GM21619 (cell line): ENCODE measurements at regions not wholly inside any gene's neighbourhood (a gene's known extent, or its start where the extent isn't known, plus 50 kb on each side); places are given as distances from the start of the nearest gene placed in this dataset.
"Not testable (repeated sequence)": the region's sequence is repeated elsewhere in the genome, so short reads cannot be mapped to it uniquely, and the experiment has no call there.

Experiments
- ATAC-seq: cut with Tn5 transposase; IDR thresholded peaks from one replicate; pipeline ENCODE4 v1.9.1; 2021; ENCODE audit not compliant: unreplicated experiment

DNA sequence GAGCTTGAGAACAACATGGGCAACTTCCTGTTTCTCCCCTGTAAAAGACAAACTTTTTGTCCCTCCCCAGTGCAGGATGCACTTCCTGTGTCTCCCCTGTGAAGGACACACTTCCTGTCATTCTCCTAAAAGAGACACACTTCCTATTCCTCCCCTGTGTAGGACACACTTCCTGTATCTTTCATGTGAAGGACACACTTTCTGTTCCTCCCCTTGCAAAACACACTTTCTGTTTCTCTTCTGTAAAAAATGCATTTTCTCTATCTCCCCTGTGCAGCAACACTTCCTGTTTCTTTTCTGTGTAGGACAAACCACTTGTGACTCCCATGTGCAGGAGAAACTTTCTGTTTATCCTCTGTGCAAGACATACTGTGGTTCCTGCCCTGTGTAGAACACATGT is 488.6 kb upstream of the USP9Y start:
- no peak for ATAC-seq

DNA sequence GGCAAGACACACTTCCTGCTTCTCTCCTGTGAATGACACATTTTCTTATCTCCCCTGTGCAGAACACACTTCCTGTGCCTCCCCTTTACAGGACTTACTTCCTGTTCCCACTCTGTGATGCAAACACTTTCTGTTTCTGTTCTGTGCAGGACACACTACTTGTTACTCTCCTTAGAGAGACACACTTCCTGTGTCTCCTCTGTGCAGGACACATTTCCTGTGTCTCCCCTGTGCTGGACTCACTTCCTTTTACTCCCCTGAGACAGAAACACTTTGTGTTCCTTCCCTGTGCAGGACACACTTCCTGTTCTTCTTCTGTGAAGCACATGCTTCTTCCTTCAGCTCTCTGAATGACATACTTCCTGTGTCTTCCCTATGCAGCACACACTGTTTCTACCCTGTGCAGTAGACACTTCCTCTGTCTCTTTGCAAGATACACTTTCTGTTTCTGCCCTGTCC is 485.4 kb upstream of the USP9Y start:
- no peak for ATAC-seq

GRCh38 chrY:12230921-12231320 is 470.1 kb upstream of the USP9Y start:
- no peak for ATAC-seq

DNA sequence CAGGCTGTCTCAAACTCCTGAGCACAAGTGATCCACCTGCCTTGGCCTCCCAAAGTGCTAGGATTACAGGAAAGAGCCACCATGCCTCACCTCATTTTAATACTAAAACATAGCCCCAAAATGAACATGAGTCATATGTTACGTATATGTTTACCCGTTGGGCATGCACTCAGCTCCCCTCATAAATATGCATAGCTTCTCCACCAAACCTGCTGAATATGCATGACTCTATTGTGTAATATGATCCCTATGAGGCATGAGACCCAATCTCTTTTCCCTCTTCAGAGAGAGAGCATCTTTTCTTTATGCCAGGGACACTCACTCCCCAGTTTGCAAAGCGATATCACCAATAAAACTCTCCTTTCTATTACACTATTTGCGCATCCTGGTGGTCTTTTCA is 464.6 kb upstream of the USP9Y start:
- no peak for ATAC-seq

- not testable (repeated sequence) for ATAC-seq
Observed at GRCh38 chrY:12240326-12240725, 460.7 kb upstream of the USP9Y start.

- ATAC-seq = no peak
Observed at GRCh38 chrY:12244146-12244545, 456.9 kb upstream of the USP9Y start.

DNA sequence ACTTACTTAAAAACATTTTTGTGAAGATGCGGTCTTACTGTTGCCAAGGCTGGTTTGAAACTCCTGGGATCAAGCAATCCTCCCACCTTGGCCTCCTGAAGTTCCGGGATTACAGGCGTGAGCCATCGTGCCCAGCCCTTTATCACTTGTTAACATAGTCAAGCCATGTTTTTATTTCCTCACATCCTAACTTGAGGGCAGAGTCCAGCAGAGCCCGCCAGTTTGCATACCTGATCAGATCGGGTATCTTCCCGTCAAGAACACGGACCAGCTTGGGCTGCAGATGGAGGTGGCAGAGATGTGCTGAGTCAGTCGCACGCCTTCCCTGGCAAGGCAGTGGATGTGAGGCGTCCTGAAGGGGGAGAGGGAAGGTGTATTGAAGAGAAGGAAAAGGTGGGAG is 447.3 kb upstream of the USP9Y start:
- ATAC-seq = no peak

DNA sequence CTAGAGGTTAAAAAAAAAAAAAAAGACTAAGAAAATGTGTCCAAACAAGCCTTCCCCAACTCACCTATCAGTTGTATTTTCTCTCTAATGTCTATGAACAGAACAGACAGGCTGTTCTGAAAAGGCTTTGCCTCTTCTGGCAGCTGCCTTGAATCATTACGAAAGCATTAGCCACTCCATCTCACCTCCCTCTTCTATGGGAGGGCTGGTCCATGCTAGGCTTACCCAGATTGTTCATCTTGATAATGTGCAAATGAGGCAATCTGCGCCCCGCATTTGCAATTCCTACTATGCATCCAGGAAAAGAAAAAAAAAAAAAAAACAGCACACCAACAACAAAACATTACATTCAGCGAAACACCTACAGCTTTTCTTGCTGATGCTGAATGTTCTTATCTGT is 429.9 kb upstream of the USP9Y start:
- no peak for ATAC-seq

- no peak for ATAC-seq
Observed at GRCh38 chrY:12285608-12286007, 415.4 kb upstream of the USP9Y start.

DNA sequence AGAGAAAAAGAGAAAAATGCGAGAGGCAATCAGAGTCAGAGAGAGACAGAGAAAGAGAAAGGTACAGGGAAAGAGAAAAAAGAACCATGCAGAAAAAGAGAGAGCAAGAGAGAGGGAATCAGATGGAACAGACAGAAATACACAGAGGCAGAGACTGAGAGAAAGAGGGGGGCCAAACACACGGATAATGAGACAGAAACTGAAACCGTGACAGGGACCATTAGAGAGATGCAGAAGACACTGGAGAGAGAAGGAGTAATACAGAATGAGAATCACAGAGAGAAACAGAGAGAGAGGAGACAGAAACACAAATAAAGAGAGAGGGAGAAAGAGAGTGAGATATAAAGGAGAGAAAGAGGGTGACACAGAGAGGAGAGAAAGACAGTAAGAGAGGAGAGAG is 412.1 kb upstream of the USP9Y start:
- no peak for ATAC-seq

DNA sequence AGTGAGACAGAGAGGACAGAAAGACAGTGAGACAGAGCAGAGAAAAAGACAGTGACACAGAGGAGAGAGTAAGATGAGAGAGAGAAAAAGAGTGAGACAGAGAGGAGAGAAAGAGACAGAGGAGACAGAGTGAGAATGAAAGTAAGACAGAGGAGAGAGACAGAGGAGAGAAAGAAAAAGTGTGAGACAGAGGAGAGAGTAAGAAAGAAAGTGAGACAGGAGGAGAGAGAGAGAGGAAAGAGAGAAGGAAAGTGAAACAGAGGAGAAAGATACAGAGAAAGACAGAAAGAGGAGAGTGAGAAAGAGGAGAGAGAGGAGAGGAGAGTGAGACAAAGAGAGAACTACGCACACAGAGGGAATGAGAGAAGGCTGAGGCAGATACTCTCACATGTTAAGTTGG is 411.6 kb upstream of the USP9Y start:
- no peak for ATAC-seq

DNA sequence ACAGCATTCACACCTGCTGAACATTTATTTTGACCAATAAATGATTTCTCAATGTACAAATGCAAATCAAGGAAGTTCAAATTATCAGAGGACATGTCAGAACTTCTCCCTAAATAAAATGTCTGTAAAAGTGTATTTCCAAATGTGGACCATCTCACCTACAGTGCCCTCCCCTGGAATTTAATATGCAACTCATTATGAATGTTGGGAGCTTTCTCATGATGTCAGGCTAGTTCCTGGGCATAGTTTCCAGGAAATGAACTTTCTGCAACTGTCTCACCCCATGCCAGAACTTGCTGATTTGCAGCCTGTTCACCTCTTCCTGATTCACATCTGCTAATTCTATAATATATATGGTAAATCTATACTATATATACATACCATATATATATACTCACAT is 408.5 kb upstream of the USP9Y start:
- no peak for ATAC-seq

DNA sequence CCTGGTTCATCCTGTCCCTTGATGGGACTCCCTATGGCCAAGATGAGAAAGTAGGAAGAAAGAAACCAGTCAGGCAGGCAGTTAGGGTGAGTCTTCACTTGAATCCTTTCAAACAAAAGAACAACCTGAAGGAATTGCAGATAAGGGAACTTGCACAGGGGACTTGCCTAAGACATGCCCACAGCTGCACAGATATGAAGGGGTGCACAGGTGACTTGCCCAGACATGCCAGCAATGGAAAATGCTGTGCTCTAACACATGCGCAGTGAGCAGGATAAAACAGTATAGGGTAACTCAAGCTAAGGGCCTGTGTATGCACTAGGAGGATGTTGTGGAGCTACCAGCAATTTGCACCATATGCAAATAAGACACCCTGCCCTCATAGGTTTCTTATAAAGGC is 404.6 kb upstream of the USP9Y start:
- no peak for ATAC-seq

DNA sequence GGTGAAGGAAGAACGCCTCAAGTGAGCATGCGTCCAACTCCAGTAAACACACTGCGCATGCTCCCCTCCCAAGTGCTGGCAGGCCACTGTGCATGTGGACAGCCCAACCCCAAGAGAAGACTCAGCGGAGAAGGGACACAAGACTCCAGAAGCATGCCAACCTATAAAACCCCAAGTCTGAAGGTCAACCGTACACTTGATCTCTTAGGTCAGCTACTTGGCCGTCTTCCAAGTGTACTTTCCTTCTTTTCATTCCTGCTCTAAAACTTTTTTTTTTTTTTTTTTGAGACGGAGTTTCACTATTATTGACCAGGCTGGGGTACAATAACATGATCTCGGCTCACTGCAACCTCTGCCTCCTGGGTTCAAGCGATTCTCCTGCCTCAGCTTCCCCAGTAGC is 401.2 kb upstream of the USP9Y start:
- ATAC-seq = not testable (repeated sequence)

GRCh38 chrY:12303464-12303863 is 397.6 kb upstream of the USP9Y start:
- no peak for ATAC-seq

GRCh38 chrY:12305456-12305855 is 395.6 kb upstream of the USP9Y start:
- no peak for ATAC-seq

DNA sequence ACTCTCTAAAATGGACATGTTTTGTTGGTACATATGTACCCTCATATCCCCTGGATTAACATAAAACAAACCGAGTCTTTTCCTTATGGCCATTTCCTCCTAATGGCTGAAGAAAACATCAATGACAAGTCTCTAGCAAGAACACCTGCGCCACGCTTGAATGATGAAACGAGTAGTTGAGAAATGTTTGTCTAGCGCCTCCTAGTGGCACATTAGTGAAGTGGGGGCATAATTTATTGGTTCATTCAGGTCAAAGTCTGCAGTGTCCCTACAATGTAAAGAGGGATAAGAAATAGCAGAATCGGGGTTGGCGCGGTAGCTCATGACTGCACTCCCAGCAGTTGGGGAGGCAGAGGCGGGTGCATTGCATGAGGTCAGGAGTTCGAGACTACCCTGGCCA is 391.8 kb upstream of the USP9Y start:
- no peak for ATAC-seq

DNA sequence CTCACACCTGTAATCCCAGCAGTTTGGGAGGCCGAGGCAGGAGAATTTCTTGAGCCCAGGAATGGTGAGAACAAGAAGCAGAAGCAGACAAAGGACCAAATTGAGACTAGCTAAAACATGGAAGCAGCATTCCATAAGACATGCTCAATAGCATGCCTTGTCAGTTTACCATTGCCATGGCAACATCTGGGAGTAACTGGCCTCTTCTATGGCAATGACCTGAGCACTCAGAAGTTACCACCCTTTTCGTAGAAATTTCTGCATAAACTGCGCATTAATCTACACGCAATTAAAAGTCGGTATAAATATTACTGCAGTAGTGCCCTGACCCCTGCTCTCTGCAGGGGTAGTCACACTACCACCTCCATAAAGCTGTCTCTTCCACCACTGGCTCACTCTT is 390.2 kb upstream of the USP9Y start:
- no peak for ATAC-seq

GRCh38 chrY:12327751-12328150 is 373.3 kb upstream of the USP9Y start:
- ATAC-seq = no peak

GRCh38 chrY:12331917-12332316 is 369.1 kb upstream of the USP9Y start:
- not testable (repeated sequence) for ATAC-seq

DNA sequence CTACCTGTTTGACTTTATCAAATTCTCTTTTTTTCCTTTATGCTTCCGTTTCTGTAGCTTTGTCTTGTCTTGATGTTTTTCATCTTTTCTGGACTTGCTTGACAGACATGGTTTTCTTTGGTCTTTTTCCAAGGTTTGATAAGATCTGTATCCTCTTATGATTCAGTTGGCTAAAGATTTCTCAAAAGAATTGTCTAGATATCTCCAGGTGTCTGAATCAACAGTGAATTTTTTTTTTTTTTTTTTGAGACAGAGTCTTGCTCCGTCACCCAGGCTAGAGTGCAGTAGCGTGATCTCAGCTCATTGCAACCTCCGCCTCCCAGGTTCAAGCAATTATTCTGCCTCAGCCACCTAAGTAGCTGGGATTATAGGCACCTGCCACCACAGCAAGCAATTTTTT is 357.8 kb upstream of the USP9Y start:
- no peak for ATAC-seq

- ATAC-seq = no peak
Observed at GRCh38 chrY:12348181-12348580, 352.9 kb upstream of the USP9Y start.

GRCh38 chrY:12357204-12357603 is 343.8 kb upstream of the USP9Y start:
- no peak for ATAC-seq

DNA sequence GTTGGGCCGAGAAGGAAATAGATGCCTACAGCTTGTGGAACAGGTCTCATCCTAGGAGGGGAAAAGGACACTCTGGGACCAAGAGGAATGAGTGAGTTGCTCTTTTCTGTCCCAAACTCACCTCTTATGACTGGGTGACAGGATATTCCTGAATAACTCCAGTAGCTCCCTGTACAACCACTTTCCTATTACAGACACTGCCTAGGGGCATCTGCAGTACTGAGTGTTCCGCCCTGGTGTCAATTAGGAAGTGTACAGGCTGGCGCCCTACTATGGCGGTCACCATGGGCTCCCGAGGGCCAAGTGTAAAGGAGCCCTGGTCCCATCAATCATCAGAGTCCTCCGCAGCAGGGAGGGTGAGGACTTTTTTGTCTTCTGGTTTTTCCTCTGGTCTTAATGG is 343.4 kb upstream of the USP9Y start:
- ATAC-seq = no peak
